Keratinocyte (primary cell): ENCODE measurements at regions not wholly inside any gene's neighbourhood (a gene's known extent, or its start where the extent isn't known, plus 50 kb on each side); places are given as distances from the start of the nearest gene placed in this dataset.

Experiments
- DNase-seq: peaks from one replicate; pipeline ENCODE4 v3.0.0-alpha.2; 2011; ENCODE audit warnings: low read depth, missing footprints, low spot score
- FAIRE-seq: peaks from 2 replicates; lab custom pipeline; 2011; peaks lifted over from hg19 to GRCh38; lab: Jason Lieb, UNC
- H2AFZ ChIP-seq: 2 replicates; pipeline ENCODE4 v1.6.0; 2012; ENCODE audit warnings: low read length, control low read depth, inconsistent platforms; ENCODE audit not compliant: control insufficient read depth
- H3K27ac ChIP-seq: 2 replicates; pipeline ENCODE4 v1.5.1; 2011; ENCODE audit warnings: low read length; ENCODE audit not compliant: control insufficient read depth, insufficient read depth
- H3K27me3 ChIP-seq: 3 replicates; pipeline ENCODE4 v1.6.0; 2011; ENCODE audit warnings: low read length; ENCODE audit not compliant: control insufficient read depth, insufficient read depth; ENCODE audit errors: extremely low read depth
- H3K36me3 ChIP-seq, 2 experiments: 2 replicates in 1 of 2; 3 replicates in 1 of 2; pipeline ENCODE4 v1.5.1; 2011; ENCODE audit warnings: low read length in 2 of 2, mild to moderate bottlenecking in 1 of 2; ENCODE audit not compliant: control insufficient read depth in 2 of 2, insufficient read depth in 2 of 2; ENCODE audit errors: extremely low read depth in 1 of 2
- H3K4me1 ChIP-seq: 3 replicates; pipeline ENCODE4 v1.5.1; 2011; ENCODE audit warnings: low read length; ENCODE audit not compliant: control insufficient read depth, insufficient read depth; ENCODE audit errors: extremely low read depth
- H3K4me2 ChIP-seq: 3 replicates; pipeline ENCODE4 v1.6.0; 2011; ENCODE audit warnings: low read depth, low read length; ENCODE audit not compliant: control insufficient read depth, insufficient read depth; ENCODE audit errors: extremely low read depth
- H3K4me3 ChIP-seq, 3 experiments: fragments of 200-600 bp in 1 of 3; sonication (generic) in 1 of 3; 2 replicates in 2 of 3; 3 replicates in 1 of 3; pipeline ENCODE4 v1.5.1; 2011 to 2016; ENCODE audit warnings: low read length in 3 of 3, mild to moderate bottlenecking in 3 of 3, control low read depth in 2 of 3, inconsistent platforms in 1 of 3, low read depth in 1 of 3, mixed read lengths in 1 of 3, mixed run types in 1 of 3, moderate library complexity in 1 of 3; ENCODE audit not compliant: control insufficient read depth in 2 of 3, insufficient read depth in 2 of 3; ENCODE audit errors: extremely low read depth in 1 of 3
- H3K79me2 ChIP-seq: 2 replicates; pipeline ENCODE4 v1.6.0; 2012; ENCODE audit warnings: low read length; ENCODE audit not compliant: control insufficient read depth, insufficient read depth
- H3K9ac ChIP-seq: 3 replicates; pipeline ENCODE4 v1.6.0; 2011; ENCODE audit warnings: low read length; ENCODE audit not compliant: control insufficient read depth, insufficient read depth; ENCODE audit errors: extremely low read depth
- H3K9me1 ChIP-seq: 3 replicates; pipeline ENCODE4 v1.6.0; 2011; ENCODE audit warnings: low read length; ENCODE audit not compliant: control insufficient read depth, insufficient read depth; ENCODE audit errors: extremely low read depth
- H3K9me3 ChIP-seq: 2 replicates; pipeline ENCODE4 v1.5.1; 2012; ENCODE audit warnings: low read depth, low read length; ENCODE audit not compliant: control insufficient read depth
- H4K20me1 ChIP-seq: 3 replicates; pipeline ENCODE4 v1.6.0; 2011; ENCODE audit warnings: low read length; ENCODE audit not compliant: control insufficient read depth, insufficient read depth; ENCODE audit errors: extremely low read depth
- CTCF ChIP-seq, 3 experiments: IDR thresholded peaks in 1 of 3; conservative IDR thresholded peaks in 1 of 3; optimal IDR thresholded peaks in 1 of 3; 2 replicates in 2 of 3; 3 replicates in 1 of 3; pipeline versions ENCODE3 to v1.5.1; 2011; ENCODE audit warnings: low read length in 3 of 3, mild to moderate bottlenecking in 3 of 3, moderate library complexity in 2 of 3, control low read depth in 1 of 3, inconsistent platforms in 1 of 3; ENCODE audit not compliant: insufficient read depth in 2 of 3; ENCODE audit errors: extremely low read depth in 1 of 3
- EZH2 ChIP-seq: IDR thresholded peaks from one replicate; pipeline ENCODE4 v1.6.1; 2012; ENCODE audit warnings: inconsistent platforms, mild to moderate bottlenecking, low read length, moderate library complexity
- dilution Hi-C: fragments of 300-500 bp; cut with MboI; formaldehyde crosslinking; loops from one replicate; pipeline ENCODE4 v1.7.0; 2020; ENCODE audit warnings: low sequenced_read_pairs; ENCODE audit not compliant: extremely low pct_ligation_motif_present

- no peak overlapping the region for H3K9ac ChIP-seq
- no peaks in the 10 kb centered on the region for H3K27me3 ChIP-seq
- H4K20me1 ChIP-seq: no peaks in the 10 kb centered on the region
- DNase-seq: no peak
- no peaks in the 10 kb centered on the region for H3K36me3 ChIP-seq
- no peaks in the 10 kb centered on the region for H3K9me1 ChIP-seq
- H2AFZ ChIP-seq: no peak overlapping the region
- no peak overlapping the region for H3K27ac ChIP-seq
- TF ChIP-seq CTCF (optimal IDR thresholded peaks at IDR 0.05 in 1 of 3, IDR thresholded peaks at IDR 0.05 in 1 of 3, conservative IDR thresholded peaks at IDR 0.05 in 1 of 3; ENCODE audit: extremely low read depth in 1 of 3, insufficient read depth in 2 of 3, low read length in 3 of 3) (no peak), EZH2 (no peak)
- H3K4me3 ChIP-seq: no peak overlapping the region
- dilution Hi-C loops: no loop called here
- H3K4me1 ChIP-seq: no peaks in the 10 kb centered on the region
- H3K79me2 ChIP-seq: no peaks in the 10 kb centered on the region
- no peak overlapping the region for H3K4me2 ChIP-seq
- no peaks in the 10 kb centered on the region for H3K9me3 ChIP-seq
- FAIRE-seq: no peak
Observed at GRCh38 chr5:2188137-2188536, 305.4 kb upstream of the IRX4 start.

GRCh38 chr5:2187687-2188086, 305.0 kb upstream of the IRX4 start:
- H3K4me1 ChIP-seq: no peaks in the 10 kb centered on the region
- H2AFZ ChIP-seq: no peak overlapping the region
- TF ChIP-seq CTCF (optimal IDR thresholded peaks at IDR 0.05 in 1 of 3, IDR thresholded peaks at IDR 0.05 in 1 of 3, conservative IDR thresholded peaks at IDR 0.05 in 1 of 3; ENCODE audit: extremely low read depth in 1 of 3, insufficient read depth in 2 of 3, low read length in 3 of 3): no peak
- no peak for TF ChIP-seq EZH2
- H3K27ac ChIP-seq: no peak overlapping the region
- H3K27me3 ChIP-seq: no peaks in the 10 kb centered on the region
- DNase-seq: no peak
- H3K9me1 ChIP-seq: no peaks in the 10 kb centered on the region
- dilution Hi-C loops: no loop called here
- H3K36me3 ChIP-seq: no peaks in the 10 kb centered on the region
- no peaks in the 10 kb centered on the region for H3K9me3 ChIP-seq
- H3K4me2 ChIP-seq: no peak overlapping the region
- no peak overlapping the region for H3K9ac ChIP-seq
- H3K79me2 ChIP-seq: no peaks in the 10 kb centered on the region
- FAIRE-seq: no peak
- no peak overlapping the region for H3K4me3 ChIP-seq
- H4K20me1 ChIP-seq: no peaks in the 10 kb centered on the region
